A549 (cell line): ENCODE measurements at regions not wholly inside any gene's neighbourhood (a gene's known extent, or its start where the extent isn't known, plus 50 kb on each side); places are given as distances from the start of the nearest gene placed in this dataset.

Experiments
- BCL3 ChIP-seq: fragments of >200 bp; sonication (Bioruptor Twin); formaldehyde crosslinking; IDR thresholded peaks from 3 replicates; pipeline ENCODE4 v1.6.1; 2016
- CTCF ChIP-seq: fragments of >200 bp; sonication (Bioruptor Twin); formaldehyde crosslinking; IDR thresholded peaks from 3 replicates; pipeline ENCODE4 v1.5.1; 2016
- EP300 ChIP-seq, 2 experiments: fragments of >200 bp; sonication (Bioruptor Twin); formaldehyde crosslinking; IDR thresholded peaks; 2 replicates in 1 of 2; 3 replicates in 1 of 2; pipeline ENCODE4 v1.6.1; 2016 to 2017
- POLR2A ChIP-seq: IDR thresholded peaks from 2 replicates; pipeline ENCODE4 v1.6.1; 2012; ENCODE audit warnings: mild to moderate bottlenecking, low read length
- USF2 ChIP-seq: fragments of 450-650 bp; IDR thresholded peaks from 2 replicates; pipeline ENCODE4 v1.6.1; 2014; ENCODE audit warnings: antibody characterized with exemption

- no peak for TF ChIP-seq BCL3
- no peak for TF ChIP-seq EP300 (IDR thresholded peaks at IDR 0.05)
- no peak for TF ChIP-seq CTCF
- no peak for TF ChIP-seq POLR2A
- TF ChIP-seq USF2, result no peak
Observed at GRCh38 chr7:68187532-68187931, 1190.9 kb downstream of the TYW1 start.
